Body of pancreas (tissue), 4 donors: ENCODE measurements at regions not wholly inside any gene's neighbourhood (a gene's known extent, or its start where the extent isn't known, plus 50 kb on each side); places are given as distances from the start of the nearest gene placed in this dataset.

Experiments
- ATAC-seq: fragments of 150-250 bp; one replicate; pipeline ENCODE4 v1.9.1; 2016
- DNase-seq, 4 donors: peaks; one replicate each; pipeline ENCODE4 v3.0.0-alpha.2; 2019
- H3K27ac ChIP-seq, 4 donors: fragments of 200-600 bp; sonication (generic); 1 replicate in 3 of 4; 2 replicates in 1 of 4; pipeline versions ENCODE4 v1.5.1 to v1.6.1; 2016 to 2019; ENCODE audit warnings: mild to moderate bottlenecking in 1 of 4, mixed read lengths in 1 of 4, moderate library complexity in 1 of 4
- H3K27me3 ChIP-seq, 2 donors: fragments of 200-600 bp; sonication (generic); one replicate each; pipeline ENCODE4 v1.6.0; 2016; ENCODE audit warnings: mild to moderate bottlenecking in 1 of 2
- H3K36me3 ChIP-seq, 2 donors: fragments of 200-600 bp; sonication (generic); replicated peaks in 1 of 2; 2 replicates each; pipeline ENCODE4 v1.5.1; 2016; ENCODE audit warnings: low read depth in 2 of 2; ENCODE audit not compliant: insufficient read depth in 1 of 2
- H3K4me1 ChIP-seq: fragments of 200-600 bp; sonication (generic); one replicate; pipeline ENCODE4 v1.6.0; 2016
- H3K4me3 ChIP-seq, 2 donors: fragments of 200-600 bp; sonication (generic); 1 replicate in 1 of 2; 2 replicates in 1 of 2; pipeline ENCODE4 v1.5.1; 2016 to 2019
- H3K9me3 ChIP-seq, 3 donors: fragments of 200-600 bp; sonication (generic); 1 replicate in 2 of 3; 2 replicates in 1 of 3; pipeline ENCODE4 v1.5.1; 2016
- POLR2A ChIP-seq, 3 donors: fragments of 450-650 bp; IDR thresholded peaks; one replicate each; pipeline ENCODE4 v1.6.1; 2016; ENCODE audit warnings: antibody characterized with exemption in 3 of 3, mild to moderate bottlenecking in 2 of 3
- WGBS, 2 donors: methylation state at CpG; one replicate each; pipeline ENCODE4 v1.1.5; 2017; 5-methylcytosine and 5-hydroxymethylcytosine counted together
- intact Hi-C: fragments of 100-400 bp; cut with DNase I; formaldehyde crosslinking; loops from one replicate; pipeline ENCODE4 v1.15.1; 2023
- TF ChIP-seq, protein P1 (sequence below), 7 experiments: fragments of 450-650 bp in 4 of 7; fragments of 200-600 bp in 3 of 7; sonication (generic) in 3 of 7; IDR thresholded peaks; one replicate each; pipeline ENCODE4 v1.5.1; 2016 to 2019; ENCODE audit warnings: antibody characterized with exemption in 7 of 7

- Histone ChIP-seq H3K9me3 (no peaks in the 10 kb centered on the region), H3K27ac (no peak overlapping the region), H3K27me3 (no peaks in the 10 kb centered on the region), H3K36me3 (no peaks in the 10 kb centered on the region), H3K4me3 (no peak overlapping the region), H3K4me1 (no peaks in the 10 kb centered on the region)
- WGBS, 2 donors = 53 to 73% methylated on average over 1 of the region's 1 CpG
- intact Hi-C loops = no loop called here
- TF ChIP-seq, protein P1, sequence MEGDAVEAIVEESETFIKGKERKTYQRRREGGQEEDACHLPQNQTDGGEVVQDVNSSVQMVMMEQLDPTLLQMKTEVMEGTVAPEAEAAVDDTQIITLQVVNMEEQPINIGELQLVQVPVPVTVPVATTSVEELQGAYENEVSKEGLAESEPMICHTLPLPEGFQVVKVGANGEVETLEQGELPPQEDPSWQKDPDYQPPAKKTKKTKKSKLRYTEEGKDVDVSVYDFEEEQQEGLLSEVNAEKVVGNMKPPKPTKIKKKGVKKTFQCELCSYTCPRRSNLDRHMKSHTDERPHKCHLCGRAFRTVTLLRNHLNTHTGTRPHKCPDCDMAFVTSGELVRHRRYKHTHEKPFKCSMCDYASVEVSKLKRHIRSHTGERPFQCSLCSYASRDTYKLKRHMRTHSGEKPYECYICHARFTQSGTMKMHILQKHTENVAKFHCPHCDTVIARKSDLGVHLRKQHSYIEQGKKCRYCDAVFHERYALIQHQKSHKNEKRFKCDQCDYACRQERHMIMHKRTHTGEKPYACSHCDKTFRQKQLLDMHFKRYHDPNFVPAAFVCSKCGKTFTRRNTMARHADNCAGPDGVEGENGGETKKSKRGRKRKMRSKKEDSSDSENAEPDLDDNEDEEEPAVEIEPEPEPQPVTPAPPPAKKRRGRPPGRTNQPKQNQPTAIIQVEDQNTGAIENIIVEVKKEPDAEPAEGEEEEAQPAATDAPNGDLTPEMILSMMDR (IDR thresholded peaks at IDR 0.05) = no peak
- no peak for TF ChIP-seq POLR2A (IDR thresholded peaks at IDR 0.05)
- ATAC-seq (no peak), DNase-seq (no peak)
These were observed 2374.2 kb upstream of the RAG2 start for GRCh38 chr11:38972220-38972619.

GRCh38 chr11:38971141-38971540, 2373.1 kb upstream of the RAG2 start:
- ATAC-seq (no peak), DNase-seq (no peak)
- H3K27ac ChIP-seq = no peak overlapping the region
- WGBS, 2 donors = 71 to 78% methylated on average over 6 of the region's 6 CpGs
- no peak overlapping the region for H3K4me3 ChIP-seq
- H3K27me3 ChIP-seq = no peaks in the 10 kb centered on the region
- TF ChIP-seq, protein P1 (IDR thresholded peaks at IDR 0.05) = no peak
- no peak for TF ChIP-seq POLR2A (IDR thresholded peaks at IDR 0.05)
- intact Hi-C loops = no loop called here
- H3K4me1 ChIP-seq = no peaks in the 10 kb centered on the region
- H3K36me3 ChIP-seq = no peaks in the 10 kb centered on the region
- H3K9me3 ChIP-seq = no peaks in the 10 kb centered on the region

- Histone ChIP-seq H3K27ac (no peak overlapping the region), H3K36me3 (no peaks in the 10 kb centered on the region), H3K4me1 (no peaks in the 10 kb centered on the region), H3K27me3 (no peaks in the 10 kb centered on the region), H3K9me3 (no peaks in the 10 kb centered on the region), H3K4me3 (no peak overlapping the region)
- DNase-seq = no peak
- no peak for TF ChIP-seq POLR2A (IDR thresholded peaks at IDR 0.05)
- TF ChIP-seq, protein P1 (IDR thresholded peaks at IDR 0.05) = no peak
- intact Hi-C loops = no loop called here
- ATAC-seq = no peak
- 0% methylated on average over 1 of the region's 1 CpG for WGBS, 2 donors
These were observed 2370.9 kb upstream of the RAG2 start for GRCh38 chr11:38968951-38969350.

GRCh38 chr11:38952698-38953097, 2354.7 kb upstream of the RAG2 start:
- H3K9me3 ChIP-seq = no peaks in the 10 kb centered on the region
- H3K4me1 ChIP-seq = no peaks in the 10 kb centered on the region
- H3K27me3 ChIP-seq = no peaks in the 10 kb centered on the region
- intact Hi-C loops = no loop called here
- ATAC-seq (no peak), DNase-seq (no peak)
- TF ChIP-seq, protein P1 (IDR thresholded peaks at IDR 0.05) = no peak
- no peak for TF ChIP-seq POLR2A (IDR thresholded peaks at IDR 0.05)
- H3K27ac ChIP-seq = no peak overlapping the region
- no peaks in the 10 kb centered on the region for H3K36me3 ChIP-seq
- WGBS, 2 donors = 55 to 69% methylated on average over 4 of the region's 4 CpGs
- H3K4me3 ChIP-seq = no peak overlapping the region

GRCh38 chr11:38950867-38951266, 2352.8 kb upstream of the RAG2 start:
- ATAC-seq = no peak
- Histone ChIP-seq H3K36me3 (no peaks in the 10 kb centered on the region), H3K27me3 (no peaks in the 10 kb centered on the region), H3K9me3 (no peaks in the 10 kb centered on the region), H3K4me3 (no peak overlapping the region), H3K4me1 (no peaks in the 10 kb centered on the region), H3K27ac (no peak overlapping the region)
- intact Hi-C loops = no loop called here
- 47 to 56% methylated on average over 1 of the region's 1 CpG for WGBS, 2 donors
- no peak for DNase-seq
- TF ChIP-seq, protein P1 (IDR thresholded peaks at IDR 0.05) = no peak
- TF ChIP-seq POLR2A (IDR thresholded peaks at IDR 0.05) = no peak
